ENCODE measurements at regions not wholly inside any gene's neighbourhood (a gene's known extent, or its start where the extent isn't known, plus 50 kb on each side); places are given as distances from the start of the nearest gene placed in this dataset.

GRCh38 chr5:155193483-155194107 lies 180.0 kb downstream of the KIF4B start:
- Histone ChIP-seq H3K4me3 (ENCODE audit: low read depth in 1 of 2, low read length in 2 of 2) (no peak overlapping the region), H3K27me3 (ENCODE audit: insufficient read depth, low read length, poor library complexity) (no peaks in the 10 kb centered on the region), H2AFZ (ENCODE audit: low read depth, low read length) (no peak overlapping the region), H3K79me2 (ENCODE audit: insufficient read depth, low read length) (no peaks in the 10 kb centered on the region), H3K4me2 (ENCODE audit: insufficient read depth, low read length) (no peak overlapping the region), H3K4me1 (ENCODE audit: insufficient read depth, low read length) (no peaks in the 10 kb centered on the region), H4K20me1 (ENCODE audit: insufficient read depth, low read length) (no peaks in the 10 kb centered on the region), H3K36me3 (ENCODE audit: insufficient read depth, low read length) (no peaks in the 10 kb centered on the region), H3K9me3 (ENCODE audit: insufficient read depth, low read length, severe bottlenecking) (no peaks in the 10 kb centered on the region), H3K9ac (ENCODE audit: low read depth, low read length) (no peak overlapping the region), H3K27ac (ENCODE audit: low read length) (no peak overlapping the region)
- ATAC-seq (ENCODE audit: insufficient read depth, low read depth) (no peak), DNase-seq (no peak)
- TF ChIP-seq EZH2 (IDR thresholded peaks at IDR 0.05; ENCODE audit: borderline replicate concordance, low read depth, low read length, severe bottlenecking), result no peak
- no peak for TF ChIP-seq CTCF (IDR thresholded peaks at IDR 0.05; ENCODE audit: borderline replicate concordance, extremely low read depth, low read length, poor library complexity, severe bottlenecking)

- no peak for ATAC-seq (ENCODE audit: insufficient read depth, low read depth)
- Histone ChIP-seq H4K20me1 (ENCODE audit: insufficient read depth, low read length) (no peaks in the 10 kb centered on the region), H3K9ac (ENCODE audit: low read depth, low read length) (no peak overlapping the region), H3K4me3 (ENCODE audit: low read depth in 1 of 2, low read length in 2 of 2) (no peak overlapping the region), H3K36me3 (ENCODE audit: insufficient read depth, low read length) (no peaks in the 10 kb centered on the region), H3K79me2 (ENCODE audit: insufficient read depth, low read length) (no peaks in the 10 kb centered on the region), H3K27me3 (ENCODE audit: insufficient read depth, low read length, poor library complexity) (no peaks in the 10 kb centered on the region), H2AFZ (ENCODE audit: low read depth, low read length) (no peak overlapping the region), H3K9me3 (ENCODE audit: insufficient read depth, low read length, severe bottlenecking) (no peaks in the 10 kb centered on the region), H3K4me2 (ENCODE audit: insufficient read depth, low read length) (no peak overlapping the region), H3K27ac (ENCODE audit: low read length) (no peak overlapping the region), H3K4me1 (ENCODE audit: insufficient read depth, low read length) (no peaks in the 10 kb centered on the region)
- DNase-seq, result no peak
- TF ChIP-seq CTCF (IDR thresholded peaks at IDR 0.05; ENCODE audit: borderline replicate concordance, extremely low read depth, low read length, poor library complexity, severe bottlenecking) (no peak), EZH2 (IDR thresholded peaks at IDR 0.05; ENCODE audit: borderline replicate concordance, low read depth, low read length, severe bottlenecking) (no peak)
Observed at GRCh38 chr5:155200608-155201007, 187.1 kb downstream of the KIF4B start.

GRCh38 chr5:155211764-155212163 lies 198.2 kb downstream of the KIF4B start:
- Histone ChIP-seq H3K9ac (ENCODE audit: low read depth, low read length) (no peak overlapping the region), H4K20me1 (ENCODE audit: insufficient read depth, low read length) (no peaks in the 10 kb centered on the region), H3K4me3 (ENCODE audit: low read depth in 1 of 2, low read length in 2 of 2) (no peak overlapping the region), H3K9me3 (ENCODE audit: insufficient read depth, low read length, severe bottlenecking) (no peaks in the 10 kb centered on the region), H3K79me2 (ENCODE audit: insufficient read depth, low read length) (no peaks in the 10 kb centered on the region), H2AFZ (ENCODE audit: low read depth, low read length) (no peak overlapping the region), H3K36me3 (ENCODE audit: insufficient read depth, low read length) (no peaks in the 10 kb centered on the region), H3K4me1 (ENCODE audit: insufficient read depth, low read length) (no peaks in the 10 kb centered on the region), H3K4me2 (ENCODE audit: insufficient read depth, low read length) (no peak overlapping the region), H3K27me3 (ENCODE audit: insufficient read depth, low read length, poor library complexity) (peaks cover 10% of the 10 kb centered on the region), H3K27ac (ENCODE audit: low read length) (no peak overlapping the region)
- TF ChIP-seq EZH2 (IDR thresholded peaks at IDR 0.05; ENCODE audit: borderline replicate concordance, low read depth, low read length, severe bottlenecking) (no peak), CTCF (IDR thresholded peaks at IDR 0.05; ENCODE audit: borderline replicate concordance, extremely low read depth, low read length, poor library complexity, severe bottlenecking) (no peak)
- DNase-seq (no peak), ATAC-seq (ENCODE audit: insufficient read depth, low read depth) (no peak)

Measured in DND-41 (cell line).